Tibial nerve (tissue), 4 donors: ENCODE measurements at regions not wholly inside any gene's neighbourhood (a gene's known extent, or its start where the extent isn't known, plus 50 kb on each side); places are given as distances from the start of the nearest gene placed in this dataset.

Source experiments
- DNase-seq, 2 donors: peaks; one replicate each; pipeline ENCODE4 v3.0.0-alpha.2; 2019; ENCODE audit warnings: low spot score in 2 of 2
- H3K27ac ChIP-seq, 4 donors: fragments of 200-600 bp; sonication (generic) in 3 of 4; one replicate each; pipeline ENCODE4 v1.5.1; 2017 to 2019; ENCODE audit warnings: mild to moderate bottlenecking in 1 of 4
- H3K27me3 ChIP-seq, 2 donors: fragments of 200-600 bp; sonication (generic) in 1 of 2; one replicate each; pipeline versions ENCODE4 v1.5.1 to v1.6.0; 2017 to 2019
- H3K36me3 ChIP-seq, 3 donors: fragments of 200-600 bp; sonication (generic); one replicate each; pipeline ENCODE4 v1.5.1; 2018 to 2019
- H3K4me1 ChIP-seq, 4 donors: fragments of 200-600 bp; sonication (generic) in 3 of 4; one replicate each; pipeline ENCODE4 v1.5.1; 2017 to 2019
- H3K4me3 ChIP-seq, 4 donors: fragments of 200-600 bp; sonication (generic) in 3 of 4; one replicate each; pipeline ENCODE4 v1.5.1; 2017 to 2019; ENCODE audit warnings: mild to moderate bottlenecking in 1 of 4, moderate library complexity in 1 of 4
- H3K9me3 ChIP-seq, 4 donors: fragments of 200-600 bp; sonication (generic) in 3 of 4; one replicate each; pipeline ENCODE4 v1.5.1; 2017 to 2019
- EP300 ChIP-seq, 2 donors: sonication (generic); formaldehyde crosslinking; IDR thresholded peaks; one replicate each; pipeline ENCODE4 v1.6.1; 2017; ENCODE audit warnings: antibody characterized with exemption in 2 of 2, mild to moderate bottlenecking in 1 of 2
- POLR2A ChIP-seq, 2 donors: fragments of 450-650 bp; IDR thresholded peaks; one replicate each; pipeline ENCODE4 v1.6.1; 2017; ENCODE audit warnings: antibody characterized with exemption in 2 of 2, mild to moderate bottlenecking in 2 of 2, moderate library complexity in 2 of 2
- WGBS, 2 donors: methylation state at CpG; one replicate each; pipeline ENCODE4 v1.1.5; 2018; 5-methylcytosine and 5-hydroxymethylcytosine counted together
- TF ChIP-seq, protein P1 (sequence below), 5 experiments: fragments of 200-600 bp in 3 of 5; fragments of 450-650 bp in 2 of 5; sonication (generic) in 3 of 5; IDR thresholded peaks; one replicate each; pipeline ENCODE4 v1.5.1; 2016 to 2019; ENCODE audit warnings: antibody characterized with exemption in 5 of 5, mild to moderate bottlenecking in 3 of 5, moderate library complexity in 2 of 5

DNA sequence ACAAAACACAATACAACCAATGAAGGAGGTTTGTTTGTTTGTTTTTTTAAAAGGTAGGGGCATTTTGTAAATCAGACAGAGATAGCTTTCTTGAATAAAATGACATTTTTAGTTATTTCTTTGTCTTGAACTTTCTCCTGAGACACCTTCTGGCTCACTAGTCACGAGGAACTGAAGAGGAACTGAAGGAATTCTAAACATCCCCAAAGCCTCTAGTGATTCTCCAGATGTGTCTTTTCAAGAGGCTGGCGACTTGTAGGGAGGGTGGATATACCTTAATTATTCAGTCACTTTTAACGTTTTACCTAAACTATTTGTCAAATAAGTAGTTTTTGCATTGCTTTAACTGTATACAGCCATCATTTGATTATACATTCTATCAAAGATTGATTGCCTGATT lies 211.2 kb upstream of the LRIG3 start:
- 72% methylated on average over 3 of the region's 3 CpGs for WGBS, 2 donors
- Histone ChIP-seq H3K27ac (no peak overlapping the region), H3K4me3 (no peak overlapping the region), H3K27me3 (no peaks in the 10 kb centered on the region), H3K4me1 (no peaks in the 10 kb centered on the region), H3K9me3 (no peaks in the 10 kb centered on the region), H3K36me3 (no peaks in the 10 kb centered on the region)
- DNase-seq, result no peak
- no peak for TF ChIP-seq POLR2A (IDR thresholded peaks at IDR 0.05)
- no peak for TF ChIP-seq EP300 (IDR thresholded peaks at IDR 0.05)

DNA sequence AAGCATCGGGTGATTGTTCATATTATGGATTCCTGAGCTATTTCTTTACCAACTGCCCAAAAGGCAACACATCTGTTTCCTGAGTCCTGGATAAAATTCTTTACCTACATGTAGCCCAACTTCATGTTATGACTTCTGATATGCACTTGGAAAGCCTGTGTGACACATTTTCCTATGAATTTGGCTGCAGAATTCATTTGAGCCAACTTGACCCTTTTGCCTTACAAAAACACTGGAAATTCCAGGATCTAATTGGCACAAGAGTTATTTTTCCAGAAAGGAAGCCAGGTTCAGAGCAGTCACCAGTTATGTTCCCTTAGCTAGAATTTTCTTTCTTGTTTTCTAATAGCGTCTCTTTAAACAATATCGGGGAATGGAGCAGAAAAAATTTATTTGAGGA lies 202.5 kb upstream of the LRIG3 start:
- H3K4me3 ChIP-seq, result no peak overlapping the region
- DNase-seq, result peak in 1 of 2 donors; percentile 7
- TF ChIP-seq, protein P1, sequence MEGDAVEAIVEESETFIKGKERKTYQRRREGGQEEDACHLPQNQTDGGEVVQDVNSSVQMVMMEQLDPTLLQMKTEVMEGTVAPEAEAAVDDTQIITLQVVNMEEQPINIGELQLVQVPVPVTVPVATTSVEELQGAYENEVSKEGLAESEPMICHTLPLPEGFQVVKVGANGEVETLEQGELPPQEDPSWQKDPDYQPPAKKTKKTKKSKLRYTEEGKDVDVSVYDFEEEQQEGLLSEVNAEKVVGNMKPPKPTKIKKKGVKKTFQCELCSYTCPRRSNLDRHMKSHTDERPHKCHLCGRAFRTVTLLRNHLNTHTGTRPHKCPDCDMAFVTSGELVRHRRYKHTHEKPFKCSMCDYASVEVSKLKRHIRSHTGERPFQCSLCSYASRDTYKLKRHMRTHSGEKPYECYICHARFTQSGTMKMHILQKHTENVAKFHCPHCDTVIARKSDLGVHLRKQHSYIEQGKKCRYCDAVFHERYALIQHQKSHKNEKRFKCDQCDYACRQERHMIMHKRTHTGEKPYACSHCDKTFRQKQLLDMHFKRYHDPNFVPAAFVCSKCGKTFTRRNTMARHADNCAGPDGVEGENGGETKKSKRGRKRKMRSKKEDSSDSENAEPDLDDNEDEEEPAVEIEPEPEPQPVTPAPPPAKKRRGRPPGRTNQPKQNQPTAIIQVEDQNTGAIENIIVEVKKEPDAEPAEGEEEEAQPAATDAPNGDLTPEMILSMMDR (IDR thresholded peaks at IDR 0.05), result no peak
- TF ChIP-seq EP300 (IDR thresholded peaks at IDR 0.05) (peak in 1 of 2 donors; percentile 64), POLR2A (IDR thresholded peaks at IDR 0.05) (no peak)
- no peaks in the 10 kb centered on the region for H3K36me3 ChIP-seq
- no peaks in the 10 kb centered on the region for H3K27me3 ChIP-seq
- peaks cover 0 to 11% (median 0%) of the 10 kb centered on the region in 4 donors for H3K4me1 ChIP-seq
- peak overlapping the region in 1 of 4 donors; percentile 1 for H3K27ac ChIP-seq
- no peaks in the 10 kb centered on the region for H3K9me3 ChIP-seq
- 46 to 57% methylated on average over 3 of the region's 3 CpGs for WGBS, 2 donors

DNA sequence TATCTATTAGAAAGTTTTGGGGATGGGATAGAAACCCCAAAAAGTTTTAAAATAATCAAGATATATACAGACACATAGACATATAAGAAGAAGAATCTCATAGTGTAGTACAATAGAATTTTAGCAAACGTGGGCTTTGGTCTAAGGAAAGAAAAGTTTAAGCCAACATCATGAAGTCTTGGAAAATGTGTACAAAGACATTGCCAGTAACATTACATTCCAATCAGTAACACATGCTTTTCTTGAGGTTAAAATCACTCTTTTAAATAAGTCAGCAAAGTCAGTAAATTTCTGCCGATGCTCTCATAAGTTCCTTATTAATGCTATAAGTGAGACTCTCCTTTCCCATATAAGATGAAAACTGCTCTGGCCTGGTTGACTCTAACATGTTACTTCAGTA lies 201.1 kb upstream of the LRIG3 start:
- Histone ChIP-seq H3K36me3 (no peaks in the 10 kb centered on the region), H3K27ac (no peak overlapping the region), H3K9me3 (no peaks in the 10 kb centered on the region), H3K27me3 (no peaks in the 10 kb centered on the region), H3K4me1 (peaks cover 0 to 11% (median 0%) of the 10 kb centered on the region in 4 donors), H3K4me3 (no peak overlapping the region)
- DNase-seq, result no peak
- TF ChIP-seq, protein P1 (IDR thresholded peaks at IDR 0.05), result no peak
- TF ChIP-seq POLR2A (IDR thresholded peaks at IDR 0.05) (no peak), EP300 (IDR thresholded peaks at IDR 0.05) (no peak)
- WGBS, 2 donors, result 58 to 73% methylated on average over 2 of the region's 2 CpGs

DNA sequence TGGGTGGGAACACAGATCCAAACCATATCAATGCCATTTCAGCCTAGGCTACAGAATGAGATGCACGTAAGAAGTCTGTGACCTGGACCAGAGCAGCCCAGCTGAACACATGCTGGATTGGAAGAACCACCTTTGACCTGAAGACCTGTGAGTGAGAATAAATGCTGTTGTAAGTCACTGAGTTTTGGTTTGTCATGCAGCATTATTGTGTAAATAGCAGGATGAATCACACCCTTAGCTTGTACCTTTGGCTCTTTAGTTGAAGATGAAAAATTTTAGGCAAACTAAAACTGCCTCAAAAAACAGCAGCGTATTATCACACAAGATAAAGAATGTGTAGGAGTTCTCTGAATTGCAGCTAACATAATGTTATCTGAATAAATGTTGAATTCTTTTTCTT lies 199.4 kb upstream of the LRIG3 start:
- Histone ChIP-seq H3K9me3 (no peaks in the 10 kb centered on the region), H3K36me3 (no peaks in the 10 kb centered on the region), H3K4me3 (no peak overlapping the region), H3K27ac (no peak overlapping the region), H3K27me3 (no peaks in the 10 kb centered on the region), H3K4me1 (peaks cover 0 to 25% (median 2%) of the 10 kb centered on the region in 4 donors)
- WGBS, 2 donors, result 87 to 91% methylated on average over 2 of the region's 2 CpGs
- no peak for TF ChIP-seq POLR2A (IDR thresholded peaks at IDR 0.05)
- TF ChIP-seq, protein P1 (IDR thresholded peaks at IDR 0.05), result no peak
- TF ChIP-seq EP300 (IDR thresholded peaks at IDR 0.05), result no peak
- DNase-seq, result no peak

DNA sequence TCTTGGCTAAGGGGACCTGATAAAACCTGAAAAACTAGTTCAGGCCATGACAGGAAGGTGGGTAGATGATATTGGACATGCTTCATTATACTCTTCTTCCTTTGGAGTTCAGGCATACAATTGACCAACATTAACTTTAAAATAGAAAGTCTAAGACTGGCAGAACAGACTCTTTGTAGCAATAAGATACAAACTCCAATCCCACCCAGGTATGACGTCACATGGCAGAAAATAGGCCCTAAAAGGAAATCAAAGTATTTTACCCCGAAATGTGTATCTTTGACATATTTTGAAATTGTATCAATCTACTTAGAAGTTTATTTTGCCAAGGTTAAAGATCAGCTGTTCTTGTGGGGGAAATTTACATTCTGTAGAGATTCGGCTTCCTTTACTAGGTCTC lies 198.1 kb upstream of the LRIG3 start:
- no peak overlapping the region for H3K27ac ChIP-seq
- TF ChIP-seq, protein P1 (IDR thresholded peaks at IDR 0.05), result no peak
- TF ChIP-seq POLR2A (IDR thresholded peaks at IDR 0.05) (no peak), EP300 (IDR thresholded peaks at IDR 0.05) (no peak)
- no peak overlapping the region for H3K4me3 ChIP-seq
- no peaks in the 10 kb centered on the region for H3K36me3 ChIP-seq
- H3K9me3 ChIP-seq, result no peaks in the 10 kb centered on the region
- peaks cover 0 to 35% (median 5%) of the 10 kb centered on the region in 4 donors for H3K4me1 ChIP-seq
- H3K27me3 ChIP-seq, result no peaks in the 10 kb centered on the region
- 96 to 97% methylated on average over 3 of the region's 3 CpGs for WGBS, 2 donors
- DNase-seq, result no peak

DNA sequence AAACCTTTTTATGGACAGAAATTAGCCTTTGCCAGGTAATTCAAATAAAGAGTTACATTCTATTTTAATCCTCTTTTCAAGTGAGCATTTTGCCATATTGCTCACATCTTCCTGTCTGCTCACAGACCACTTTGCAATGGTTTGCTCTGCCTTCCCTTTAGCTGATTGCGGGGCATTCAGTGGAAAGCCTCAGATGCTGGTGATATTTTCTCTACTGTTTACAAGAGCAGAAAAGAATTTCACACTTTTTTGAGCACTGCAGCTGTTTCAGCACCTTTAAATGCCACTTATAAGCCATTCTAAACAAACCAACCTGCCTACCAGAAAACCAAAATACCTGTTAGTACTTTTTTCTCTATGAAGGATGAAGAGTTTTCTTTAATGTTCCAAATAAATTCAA lies 195.7 kb upstream of the LRIG3 start:
- no peaks in the 10 kb centered on the region for H3K27me3 ChIP-seq
- H3K27ac ChIP-seq, result no peak overlapping the region
- H3K36me3 ChIP-seq, result no peaks in the 10 kb centered on the region
- H3K9me3 ChIP-seq, result no peaks in the 10 kb centered on the region
- no peak overlapping the region for H3K4me3 ChIP-seq
- WGBS, 2 donors, result 50 to 66% methylated on average over 1 of the region's 1 CpG
- H3K4me1 ChIP-seq, result peaks cover 0 to 26% (median 5%) of the 10 kb centered on the region in 4 donors
- TF ChIP-seq EP300 (IDR thresholded peaks at IDR 0.05) (no peak), POLR2A (IDR thresholded peaks at IDR 0.05) (no peak)
- TF ChIP-seq, protein P1 (IDR thresholded peaks at IDR 0.05), result no peak
- no peak for DNase-seq
